G401.6 (cell line): ENCODE measurements at regions not wholly inside any gene's neighbourhood (a gene's known extent, or its start where the extent isn't known, plus 50 kb on each side); places are given as distances from the start of the nearest gene placed in this dataset.

Source experiments
- FAIRE-seq: peaks from 2 replicates; lab custom pipeline; 2012; peaks lifted over from hg19 to GRCh38; lab: Jason Lieb, UNC

DNA sequence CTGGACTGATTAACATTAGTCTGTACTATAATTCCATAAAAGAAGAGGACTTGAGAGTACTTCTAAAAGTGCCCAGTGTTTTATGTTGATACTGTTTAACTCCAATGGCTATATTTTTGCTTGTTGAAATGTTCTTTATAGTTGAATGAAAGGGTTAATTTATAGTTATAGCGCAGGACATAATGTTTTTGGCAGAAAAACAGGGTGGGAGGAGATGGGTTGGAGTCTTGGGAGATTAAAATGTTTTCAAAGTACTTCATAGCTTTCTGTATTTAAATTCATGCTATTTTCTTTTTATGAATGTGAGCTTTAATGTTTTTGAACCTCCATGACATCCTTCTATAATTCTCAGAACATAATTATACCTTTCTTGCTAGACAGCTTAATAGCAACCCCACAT, 108.2 kb downstream of the CNTN3 start:
- no peak for FAIRE-seq

DNA sequence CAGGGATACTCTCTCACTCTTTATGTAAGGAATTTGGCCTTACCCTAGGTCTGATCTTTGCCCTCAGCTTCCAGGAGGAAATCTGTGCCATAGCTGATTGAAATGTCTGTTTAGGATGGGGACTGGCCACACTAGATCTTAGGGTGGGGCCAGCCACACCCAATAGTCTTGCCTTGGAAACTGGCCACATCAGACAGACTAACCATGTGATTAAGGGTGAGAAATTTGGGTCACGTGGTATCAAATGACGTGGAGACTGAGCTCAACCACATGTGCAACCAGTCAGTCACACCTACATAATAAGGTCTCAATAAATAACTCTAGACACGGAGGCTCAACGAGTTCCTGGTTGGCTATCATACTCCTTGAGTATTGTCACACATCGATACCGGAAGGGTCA, 113.5 kb downstream of the CNTN3 start:
- no peak for FAIRE-seq

DNA sequence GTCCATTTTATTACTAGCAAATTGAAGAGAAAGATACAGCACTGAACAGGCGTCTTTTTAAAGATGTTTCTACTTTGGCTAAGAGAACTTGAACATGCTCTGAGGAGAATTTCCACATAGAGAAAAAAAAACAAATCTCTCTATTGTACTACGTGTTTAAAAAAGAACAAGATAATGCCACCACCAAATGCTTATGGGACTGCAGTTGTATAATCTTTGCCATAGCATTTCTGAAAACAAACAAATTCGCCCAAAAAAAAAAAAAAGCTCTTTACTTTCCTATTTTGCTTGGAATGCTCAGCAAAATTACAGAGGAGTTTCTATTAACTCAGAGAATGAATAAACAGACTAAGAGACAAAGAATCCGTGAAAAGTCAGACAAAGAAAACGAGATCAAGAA, 114.2 kb downstream of the CNTN3 start:
- FAIRE-seq, result no peak

DNA sequence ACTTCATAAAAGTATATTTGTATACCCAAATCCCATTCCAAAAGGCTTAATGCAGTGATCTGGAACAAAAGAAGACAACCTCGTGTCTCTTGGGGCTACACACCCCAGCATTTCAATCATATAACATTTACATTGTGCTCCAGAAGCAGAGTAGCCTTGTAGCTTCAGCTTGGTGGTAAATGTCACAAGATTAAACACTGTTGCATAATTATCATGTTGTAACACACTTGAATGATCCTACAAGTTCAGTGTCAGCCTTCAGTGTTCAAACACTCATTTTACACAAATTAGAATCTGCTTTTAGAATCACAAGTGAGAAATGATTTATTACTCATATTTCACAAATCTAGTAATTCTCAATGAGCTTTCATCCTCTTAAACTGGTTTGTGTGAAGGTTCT, 122.6 kb downstream of the CNTN3 start:
- no peak for FAIRE-seq

DNA sequence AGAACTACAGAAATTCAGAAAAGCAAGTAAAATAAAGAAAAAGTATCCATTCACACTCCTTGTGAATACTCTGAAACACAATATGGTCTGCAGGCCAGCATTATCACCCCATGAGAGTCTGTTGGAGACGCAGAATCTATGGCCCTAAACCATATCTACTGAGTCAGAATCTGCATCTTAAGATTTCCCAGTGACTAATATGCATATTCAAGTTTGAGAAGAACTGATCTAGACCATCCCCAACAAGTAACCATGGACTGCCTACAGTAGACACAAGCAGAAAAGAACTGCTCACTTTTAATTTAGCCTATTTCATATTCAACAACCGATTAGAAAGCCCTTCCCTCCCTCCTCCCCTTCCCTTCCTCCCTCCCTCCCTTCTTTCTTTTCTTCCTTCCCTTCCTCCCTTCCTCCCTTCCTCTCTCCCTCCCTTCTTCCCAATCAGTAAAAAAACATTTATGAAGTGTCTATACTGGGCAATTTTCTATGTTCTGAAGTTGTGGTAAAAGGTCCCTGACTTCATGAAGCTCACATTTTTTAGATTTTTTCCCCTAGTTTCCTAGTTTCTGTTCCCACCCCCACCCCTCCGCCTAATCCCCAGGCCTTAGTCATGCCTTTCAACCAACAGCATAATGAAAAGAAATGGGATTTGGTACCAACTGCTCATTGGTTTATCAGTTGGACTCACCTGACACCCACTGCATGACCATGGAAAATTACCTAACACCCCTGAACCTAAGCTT, 125.2 kb downstream of the CNTN3 start:
- FAIRE-seq, result no peak

DNA sequence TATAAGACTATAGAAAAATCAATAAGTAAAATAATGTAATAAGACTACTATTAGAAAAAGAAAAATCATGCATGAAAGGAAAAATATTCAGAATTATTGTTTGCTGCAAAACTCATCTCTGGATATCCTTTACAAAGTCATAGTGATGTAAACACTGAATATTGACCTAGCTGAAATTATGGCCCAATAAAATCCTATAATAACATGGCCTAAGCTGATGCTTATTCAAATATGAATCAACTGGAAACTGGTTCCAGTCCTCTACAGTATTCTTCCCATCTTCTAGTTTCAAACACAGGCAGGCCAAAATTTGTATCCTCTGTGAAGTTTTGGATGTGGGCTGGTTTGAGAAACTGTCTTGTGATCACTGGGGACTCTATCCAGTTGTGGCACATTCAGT, 134.5 kb downstream of the CNTN3 start:
- FAIRE-seq, result no peak

DNA sequence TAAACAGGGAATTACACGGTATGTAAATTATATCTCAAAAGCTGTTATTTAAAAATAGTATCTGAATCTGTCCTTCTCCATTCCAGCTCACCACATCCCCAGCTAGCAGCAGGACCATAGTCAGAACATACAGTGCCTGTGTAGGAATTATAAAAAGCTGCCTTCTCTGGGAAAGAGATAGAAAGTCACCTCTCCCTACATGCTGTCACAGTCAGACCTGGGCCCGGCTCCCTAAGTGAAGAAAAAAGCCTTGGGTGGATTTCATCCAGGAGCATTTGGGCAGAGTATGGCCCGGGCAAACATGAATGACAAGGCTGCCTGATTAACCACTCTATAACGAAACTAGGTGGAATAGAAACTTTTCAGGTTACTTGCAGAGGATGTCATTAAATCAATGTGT, 144.1 kb downstream of the CNTN3 start:
- no peak for FAIRE-seq

DNA sequence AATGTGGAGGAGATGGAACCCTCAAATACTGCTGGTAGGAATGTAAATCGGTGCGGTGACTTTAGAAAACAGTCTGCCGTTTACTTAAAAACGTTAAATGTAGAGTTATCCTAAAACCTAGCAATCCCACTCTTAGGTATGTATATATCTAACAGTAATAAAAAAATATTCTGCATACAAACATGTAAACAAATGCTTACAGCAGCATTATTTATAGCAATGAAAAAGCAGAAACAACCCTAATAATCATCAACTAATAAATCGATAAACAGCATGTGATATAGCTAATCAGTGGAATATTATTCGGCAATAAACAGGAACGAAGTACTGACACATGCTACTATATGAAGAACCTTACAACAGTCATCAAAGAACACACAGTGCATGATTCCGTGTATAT, 144.7 kb downstream of the CNTN3 start:
- FAIRE-seq, result no peak

DNA sequence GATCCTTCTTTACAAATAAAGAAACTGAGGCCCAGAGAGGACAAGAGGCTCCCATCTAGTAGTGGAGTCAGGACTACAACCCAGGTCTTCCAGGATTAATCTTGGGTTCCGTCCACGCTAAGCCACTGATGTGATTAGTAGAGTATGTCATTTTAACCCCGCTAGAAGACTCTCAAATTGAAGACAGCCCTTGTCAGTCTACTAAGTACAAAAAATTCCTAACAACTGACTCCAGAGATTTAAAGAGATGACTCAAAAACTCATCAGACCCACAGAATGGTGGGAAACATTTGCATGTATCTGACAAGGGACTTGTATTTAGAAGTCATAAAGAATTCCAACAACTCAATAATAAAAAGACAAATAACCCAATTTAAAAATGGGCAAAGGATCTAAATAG, 145.3 kb downstream of the CNTN3 start:
- FAIRE-seq, result no peak

DNA sequence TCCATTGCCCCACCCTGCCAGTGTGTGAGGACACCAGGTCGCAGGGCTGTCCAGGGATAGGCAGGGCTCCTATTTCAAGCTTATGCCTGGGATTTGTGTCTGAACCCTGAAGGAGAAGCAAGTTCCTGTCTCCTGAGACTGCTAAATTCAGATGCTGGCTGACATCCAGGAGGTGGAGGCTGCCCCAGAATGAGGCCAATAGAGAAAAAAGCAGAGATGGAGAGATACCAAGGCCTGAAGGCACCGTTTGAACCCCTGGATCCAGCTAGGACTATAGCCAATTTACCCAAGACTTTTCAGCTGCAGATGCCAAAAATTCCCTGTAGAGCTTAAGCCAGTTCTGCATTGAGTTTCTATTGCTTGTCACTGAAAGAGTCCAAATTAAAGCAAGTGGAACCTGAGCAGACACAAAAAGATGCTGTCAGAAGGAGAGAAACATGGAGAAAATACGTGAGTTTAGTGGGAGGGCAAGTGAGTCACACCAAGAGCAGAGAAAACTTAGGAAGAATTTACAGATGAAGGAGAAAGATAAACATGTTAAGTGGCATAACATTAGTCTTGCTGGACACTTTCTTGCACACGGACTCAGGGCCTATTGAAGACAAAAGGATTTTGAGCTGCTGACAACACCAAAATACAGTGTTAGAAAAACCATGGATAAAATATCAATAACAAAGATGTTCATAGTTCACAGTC, 148.6 kb downstream of the CNTN3 start:
- FAIRE-seq, result no peak

DNA sequence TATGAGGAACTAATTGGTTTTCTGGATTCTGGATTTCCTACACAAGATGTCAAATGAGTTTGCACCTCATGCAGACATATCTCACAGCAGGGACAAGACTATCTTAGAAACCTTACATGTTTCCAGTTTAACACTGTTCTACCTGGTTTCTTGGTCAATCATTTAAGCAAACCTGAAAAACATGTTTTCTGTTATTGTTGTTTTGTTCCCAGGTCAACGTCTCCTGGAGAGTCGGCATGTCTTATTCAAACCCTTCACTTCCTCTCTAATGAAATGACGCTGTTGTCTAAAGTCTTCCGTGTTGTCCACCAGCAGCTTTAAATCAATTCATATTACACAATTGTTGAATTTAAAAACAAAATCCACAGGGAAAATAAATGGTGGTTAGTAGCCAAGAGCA, 150.9 kb downstream of the CNTN3 start:
- no peak for FAIRE-seq

DNA sequence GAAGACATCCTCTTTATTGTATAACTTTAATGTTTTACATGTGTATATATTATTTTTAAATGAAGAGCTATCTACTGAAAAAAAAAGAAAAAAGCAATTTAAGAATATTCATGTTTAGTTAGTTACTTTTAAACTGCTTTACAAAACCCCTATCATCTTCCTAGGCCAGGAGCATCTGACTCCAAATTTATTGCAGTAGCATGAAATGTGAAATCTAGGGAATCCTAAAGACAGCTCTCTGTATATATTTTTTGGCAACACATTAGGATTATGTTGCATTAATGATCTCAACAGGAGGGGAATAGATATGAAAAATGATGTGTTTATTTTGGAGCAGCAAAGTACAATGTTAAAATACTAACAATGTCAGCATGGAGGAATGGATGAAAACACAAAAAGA, 158.3 kb downstream of the CNTN3 start:
- no peak for FAIRE-seq

DNA sequence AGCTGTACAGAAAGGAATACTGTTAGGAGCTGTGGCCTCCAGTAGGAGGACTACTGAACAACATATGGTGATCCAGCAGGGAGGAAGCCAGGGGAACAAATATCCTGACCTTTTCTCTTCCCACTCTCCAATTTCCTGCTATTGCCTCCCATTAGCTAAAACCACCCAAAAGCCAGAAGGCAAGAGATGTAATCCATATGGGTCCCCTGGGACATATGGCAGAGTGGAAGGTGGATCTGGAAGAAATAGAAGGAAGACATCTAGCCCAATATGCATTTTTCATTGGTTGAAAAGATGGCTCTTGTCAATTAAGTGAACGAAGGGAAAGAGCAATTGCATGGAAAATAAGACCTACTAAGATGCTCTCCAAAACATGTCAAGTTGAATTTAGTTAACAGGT, 167.2 kb downstream of the CNTN3 start:
- FAIRE-seq, result no peak

DNA sequence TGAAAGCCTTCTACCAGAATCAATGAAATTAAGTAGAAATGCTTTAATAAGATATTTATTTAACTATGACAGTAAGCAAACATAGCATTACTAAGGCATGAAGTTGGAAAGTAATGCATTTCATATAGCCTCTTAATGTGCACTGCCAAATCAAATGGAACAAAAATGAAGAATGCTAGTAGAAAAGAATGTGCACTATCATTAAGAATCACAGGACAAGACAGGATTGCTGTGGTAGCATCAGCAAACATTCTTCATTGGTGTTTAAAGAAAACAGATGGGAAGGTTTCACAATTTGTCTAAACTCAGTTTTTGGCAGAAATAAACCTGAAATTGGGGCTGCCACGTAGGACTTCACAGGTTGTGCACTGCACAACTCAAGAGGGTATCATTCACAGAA, 168.9 kb downstream of the CNTN3 start:
- no peak for FAIRE-seq

DNA sequence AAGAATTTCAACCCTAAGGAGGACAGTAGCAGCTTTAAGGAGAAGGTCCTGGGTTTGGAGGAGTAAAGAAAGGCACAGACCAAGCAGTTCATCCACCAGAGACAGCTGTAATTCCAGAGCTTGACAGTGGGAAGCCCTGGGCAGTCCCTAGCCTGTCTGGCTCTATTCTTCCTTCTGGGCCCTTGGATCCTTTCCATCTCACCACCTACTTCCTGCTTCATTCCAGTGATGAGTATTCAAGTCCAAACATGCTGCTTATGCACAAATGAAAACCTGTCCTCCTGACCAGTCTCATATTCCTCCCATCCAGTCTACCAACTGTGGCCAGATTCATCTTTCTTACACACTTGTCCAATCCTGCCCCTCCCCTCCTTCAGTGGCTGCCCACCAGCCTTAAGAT, 171.4 kb downstream of the CNTN3 start:
- no peak for FAIRE-seq

DNA sequence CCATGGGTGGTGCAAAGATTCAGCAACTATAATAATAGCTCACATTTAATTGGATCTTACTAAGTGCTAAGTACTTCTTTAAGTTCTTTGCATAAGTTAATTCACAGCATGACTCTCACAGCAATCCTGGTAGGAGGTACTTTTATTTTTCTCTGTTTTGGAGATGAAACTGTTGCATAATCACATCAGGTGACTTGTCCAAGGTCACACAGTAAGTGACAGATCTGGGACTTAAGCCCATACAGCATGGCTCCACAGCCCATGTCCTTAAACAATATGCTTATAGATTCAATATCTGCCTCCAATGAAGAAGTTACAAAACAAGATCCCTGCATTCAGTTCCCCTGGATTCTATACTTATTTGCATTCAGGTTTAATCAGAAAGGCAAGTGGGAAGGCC, 171.8 kb downstream of the CNTN3 start:
- no peak for FAIRE-seq

DNA sequence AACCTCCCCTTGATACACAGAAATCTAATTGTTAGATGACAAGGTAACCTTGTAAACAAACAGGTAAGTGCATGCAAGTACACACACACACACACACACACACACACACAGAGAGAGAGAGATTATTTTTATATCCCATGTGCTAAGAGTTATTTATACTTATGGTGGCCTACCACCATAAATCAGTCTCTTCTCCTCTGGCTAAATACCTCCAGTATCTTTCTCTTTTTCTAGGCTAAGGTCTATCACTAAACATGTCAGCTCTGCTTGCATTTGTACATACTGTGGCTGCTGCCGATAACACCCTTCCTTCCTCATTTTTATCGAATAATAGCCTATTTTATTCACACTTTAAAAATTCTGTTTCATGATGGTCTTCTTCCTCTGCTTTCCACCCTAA, 172.4 kb downstream of the CNTN3 start:
- FAIRE-seq, result no peak

DNA sequence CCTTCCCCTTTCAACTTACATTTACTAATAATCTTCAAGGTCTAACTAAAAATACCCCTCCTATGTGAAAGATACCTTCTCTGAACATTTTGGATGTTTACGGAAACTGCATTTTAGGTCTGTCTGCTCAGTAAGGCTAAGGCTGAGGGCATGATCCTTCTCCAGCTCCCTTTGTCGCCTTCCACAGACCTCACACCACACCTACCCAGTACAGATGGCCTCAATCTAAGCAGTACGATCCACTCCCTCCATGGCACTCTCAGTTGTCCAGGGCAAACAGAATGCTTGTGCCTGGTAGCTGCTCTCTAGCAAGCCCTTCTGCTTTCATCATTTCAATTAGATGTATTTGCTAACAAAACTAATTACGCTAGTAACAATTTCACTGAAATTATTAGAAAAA, 178.3 kb downstream of the CNTN3 start:
- no peak for FAIRE-seq

DNA sequence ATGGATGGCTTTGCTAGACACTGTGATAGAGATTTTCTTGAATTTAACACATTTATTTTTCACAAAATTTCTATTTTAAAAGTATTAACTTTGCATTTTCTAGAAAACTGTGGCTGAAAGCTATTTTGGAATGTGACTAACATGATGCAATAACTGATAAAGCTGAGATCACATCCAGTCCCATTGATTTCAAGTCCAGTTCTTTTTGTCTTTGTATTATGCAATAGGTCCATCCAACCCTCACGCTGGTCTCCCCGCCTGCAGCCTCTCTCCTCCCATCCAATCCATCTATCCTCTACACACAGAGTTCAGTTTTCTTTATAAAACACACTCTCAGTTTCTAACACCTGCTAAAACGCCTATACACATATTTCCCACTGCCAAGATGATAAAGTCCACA, 178.8 kb downstream of the CNTN3 start:
- no peak for FAIRE-seq

DNA sequence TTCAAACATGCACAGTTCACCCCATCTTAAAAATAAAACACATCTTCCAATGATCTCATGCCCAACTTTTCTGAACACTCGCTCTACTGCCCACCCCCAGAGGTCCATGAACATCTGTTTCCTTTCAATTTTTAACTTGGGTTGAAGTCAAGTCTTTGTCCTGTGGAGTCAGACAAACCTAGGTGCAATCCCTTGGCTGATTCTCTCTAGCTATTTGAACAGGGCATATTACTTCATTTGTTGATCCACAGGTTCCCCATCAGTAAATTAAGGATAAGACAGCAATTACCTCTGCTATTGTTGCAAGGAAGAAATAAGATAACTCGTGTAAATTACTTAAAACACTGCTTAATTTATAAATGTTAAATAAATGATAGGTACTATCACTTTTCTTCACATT, 180.1 kb downstream of the CNTN3 start:
- no peak for FAIRE-seq

DNA sequence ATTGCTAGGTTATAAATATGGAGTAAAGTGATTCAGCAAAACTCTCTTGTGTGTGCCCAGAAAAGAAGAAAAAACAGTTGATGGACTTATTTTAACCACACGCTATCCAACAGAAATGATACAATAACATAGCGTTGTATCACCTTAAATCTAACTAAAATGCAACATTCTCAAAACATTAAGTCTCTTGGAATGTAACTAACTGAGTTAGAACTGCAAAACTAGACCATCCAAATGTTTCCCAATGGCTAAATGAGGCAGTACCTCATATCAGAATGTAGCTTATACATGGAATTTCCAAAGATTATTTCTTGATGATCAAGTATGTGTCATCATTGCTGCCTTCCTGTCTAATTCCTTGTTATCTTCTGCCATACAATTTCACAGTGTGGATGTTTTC, 187.9 kb downstream of the CNTN3 start:
- no peak for FAIRE-seq

DNA sequence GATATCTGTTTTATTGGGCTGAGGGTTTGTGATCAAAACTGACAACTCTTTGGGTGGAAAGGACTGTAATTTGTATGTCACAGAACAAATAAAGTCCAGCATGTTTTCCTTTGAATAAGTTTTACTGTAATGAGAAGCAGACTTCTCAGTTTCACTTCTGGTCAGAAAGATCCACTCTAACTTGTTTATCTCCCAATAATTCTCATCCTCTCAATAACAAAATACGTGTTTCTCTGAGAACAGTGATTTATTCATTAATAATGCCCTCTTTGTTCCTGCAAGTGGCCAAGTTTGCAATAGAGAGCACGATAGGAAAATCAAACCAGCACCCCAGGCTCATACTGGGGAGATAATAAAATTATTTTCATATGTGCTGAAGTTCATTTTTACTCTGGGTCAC, 190.6 kb downstream of the CNTN3 start:
- FAIRE-seq, result no peak

DNA sequence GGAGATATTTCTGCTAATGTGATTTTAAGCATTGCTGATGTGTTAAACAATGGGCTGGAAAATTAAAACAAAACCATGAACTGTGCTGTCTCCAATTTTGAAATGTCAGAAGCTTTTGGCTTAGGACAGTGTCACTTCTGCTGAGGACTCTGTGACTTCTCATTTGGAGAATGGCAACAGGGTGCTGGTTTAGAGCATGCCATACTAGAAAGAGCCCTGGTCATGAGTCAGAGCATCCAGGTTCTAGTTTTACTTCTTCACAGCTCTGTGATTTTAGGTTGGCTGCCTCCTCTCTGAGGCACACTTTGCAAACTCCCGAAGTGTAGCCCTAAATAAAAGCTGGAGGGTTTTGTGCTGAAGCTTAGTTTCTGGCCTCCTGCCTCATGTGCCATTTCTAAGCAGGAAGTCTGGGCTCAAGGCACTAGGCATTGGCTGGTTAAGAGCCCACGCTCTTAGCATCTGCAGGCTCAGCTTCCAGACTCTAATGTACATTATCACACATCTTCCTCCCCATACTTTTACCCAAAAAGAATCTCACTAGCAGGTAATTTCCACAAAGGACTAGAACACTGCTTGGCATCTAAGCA, 193.8 kb downstream of the CNTN3 start:
- FAIRE-seq, result no peak

DNA sequence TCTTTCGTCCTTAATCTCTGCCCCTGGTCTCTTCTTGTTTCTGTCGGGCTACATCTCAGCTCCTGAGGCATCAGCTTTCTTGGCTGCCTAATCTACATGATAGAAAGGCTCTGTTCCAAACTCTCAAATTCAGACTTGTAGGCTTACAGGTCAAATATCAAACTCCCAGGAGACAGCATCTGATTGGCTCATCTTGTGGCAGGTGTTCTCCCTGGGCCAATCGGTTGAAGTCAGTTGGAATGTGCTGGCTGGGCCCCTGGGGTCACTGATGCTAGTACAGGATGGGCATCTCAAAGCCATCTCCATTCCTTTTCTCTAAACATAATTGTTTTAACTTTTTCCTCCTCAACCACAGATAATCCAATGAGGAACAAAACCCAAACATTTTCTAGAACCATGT, 198.7 kb downstream of the CNTN3 start:
- FAIRE-seq, result no peak
